GM12875 (cell line): ENCODE measurements at regions not wholly inside any gene's neighbourhood (a gene's known extent, or its start where the extent isn't known, plus 50 kb on each side); places are given as distances from the start of the nearest gene placed in this dataset.

Experiments
- H3K4me3 ChIP-seq: one replicate; pipeline ENCODE4 v1.5.1; 2011; ENCODE audit warnings: low read depth, low read length, control low read depth
- CTCF ChIP-seq: IDR thresholded peaks from 2 replicates; pipeline ENCODE4 v1.5.1; 2011; ENCODE audit warnings: low read depth, mild to moderate bottlenecking, control low read depth, inconsistent platforms, low read length, moderate library complexity, borderline replicate concordance; ENCODE audit not compliant: insufficient read depth

- no peak for TF ChIP-seq CTCF
- no peak overlapping the region for H3K4me3 ChIP-seq
Measured at GRCh38 chr2:8193146-8193545, 488.7 kb upstream of the ID2 start.

- H3K4me3 ChIP-seq = no peak overlapping the region
- TF ChIP-seq CTCF = no peak
Measured at GRCh38 chr2:8193686-8194615, 487.9 kb upstream of the ID2 start.

- TF ChIP-seq CTCF = no peak
- no peak overlapping the region for H3K4me3 ChIP-seq
Measured at GRCh38 chr2:8195784-8196183, 486.1 kb upstream of the ID2 start.

- no peak overlapping the region for H3K4me3 ChIP-seq
- no peak for TF ChIP-seq CTCF
Measured at GRCh38 chr2:8196316-8196715, 485.5 kb upstream of the ID2 start.

- no peak for TF ChIP-seq CTCF
- H3K4me3 ChIP-seq = no peak overlapping the region
Measured at GRCh38 chr2:8197101-8197500, 484.8 kb upstream of the ID2 start.

- H3K4me3 ChIP-seq = no peak overlapping the region
- TF ChIP-seq CTCF = no peak
Measured at GRCh38 chr2:8197825-8198224, 484.0 kb upstream of the ID2 start.

GRCh38 chr2:8198766-8199382, 483.0 kb upstream of the ID2 start:
- no peak for TF ChIP-seq CTCF
- H3K4me3 ChIP-seq = no peak overlapping the region
